ENCODE measurements at regions not wholly inside any gene's neighbourhood (a gene's known extent, or its start where the extent isn't known, plus 50 kb on each side); places are given as distances from the start of the nearest gene placed in this dataset.

GRCh38 chr20:40477805-40478204 lies 211.2 kb downstream of the MAFB start:
- TF ChIP-seq CTCF (IDR thresholded peaks at IDR 0.05), result no peak
- no peak for TF ChIP-seq POLR2A (IDR thresholded peaks at IDR 0.05)

Data from ovary (tissue), 3 donors.